MM.1S (cell line): ENCODE measurements at regions not wholly inside any gene's neighbourhood (a gene's known extent, or its start where the extent isn't known, plus 50 kb on each side); places are given as distances from the start of the nearest gene placed in this dataset.

Experiments used
- EZH2 ChIP-seq: fragments of 300-600 bp; sonication (generic); optimal IDR thresholded peaks from 2 replicates; pipeline ENCODE3; 2017; ENCODE audit warnings: low read depth, mild to moderate bottlenecking, antibody characterized with exemption, low read length, mixed read lengths
- TF ChIP-seq, protein P1 (sequence below): fragments of 300-600 bp; sonication (generic); IDR thresholded peaks from 2 replicates; pipeline ENCODE4 v1.5.1; 2016; ENCODE audit warnings: antibody characterized with exemption, low read length, mixed read lengths

DNA sequence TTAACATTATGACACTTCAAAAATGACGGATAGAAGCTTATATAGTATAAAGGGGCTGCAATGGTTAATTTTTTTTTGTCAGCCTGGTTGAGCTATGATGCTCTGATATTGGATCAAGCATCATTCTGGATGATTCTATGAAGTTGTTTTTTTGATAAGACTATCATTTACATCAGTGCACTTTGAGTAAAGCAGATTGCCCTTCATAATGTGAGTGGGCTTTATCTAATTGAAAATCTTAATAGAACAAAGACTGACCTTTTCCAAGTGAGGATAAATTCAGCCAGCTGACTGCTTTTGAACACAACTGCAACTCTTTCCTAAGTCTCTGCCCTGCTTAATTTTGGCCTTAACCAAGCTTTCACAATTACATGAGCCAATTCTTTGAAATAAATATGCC, 1476.2 kb downstream of the NCAM2 start:
- TF ChIP-seq, protein P1, sequence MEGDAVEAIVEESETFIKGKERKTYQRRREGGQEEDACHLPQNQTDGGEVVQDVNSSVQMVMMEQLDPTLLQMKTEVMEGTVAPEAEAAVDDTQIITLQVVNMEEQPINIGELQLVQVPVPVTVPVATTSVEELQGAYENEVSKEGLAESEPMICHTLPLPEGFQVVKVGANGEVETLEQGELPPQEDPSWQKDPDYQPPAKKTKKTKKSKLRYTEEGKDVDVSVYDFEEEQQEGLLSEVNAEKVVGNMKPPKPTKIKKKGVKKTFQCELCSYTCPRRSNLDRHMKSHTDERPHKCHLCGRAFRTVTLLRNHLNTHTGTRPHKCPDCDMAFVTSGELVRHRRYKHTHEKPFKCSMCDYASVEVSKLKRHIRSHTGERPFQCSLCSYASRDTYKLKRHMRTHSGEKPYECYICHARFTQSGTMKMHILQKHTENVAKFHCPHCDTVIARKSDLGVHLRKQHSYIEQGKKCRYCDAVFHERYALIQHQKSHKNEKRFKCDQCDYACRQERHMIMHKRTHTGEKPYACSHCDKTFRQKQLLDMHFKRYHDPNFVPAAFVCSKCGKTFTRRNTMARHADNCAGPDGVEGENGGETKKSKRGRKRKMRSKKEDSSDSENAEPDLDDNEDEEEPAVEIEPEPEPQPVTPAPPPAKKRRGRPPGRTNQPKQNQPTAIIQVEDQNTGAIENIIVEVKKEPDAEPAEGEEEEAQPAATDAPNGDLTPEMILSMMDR: no peak
- TF ChIP-seq EZH2: no peak
